Stomach (tissue), 4 donors: ENCODE measurements at regions not wholly inside any gene's neighbourhood (a gene's known extent, or its start where the extent isn't known, plus 50 kb on each side); places are given as distances from the start of the nearest gene placed in this dataset.

Source experiments
- EP300 ChIP-seq: sonication (generic); formaldehyde crosslinking; IDR thresholded peaks from one replicate; pipeline ENCODE4 v1.6.1; 2017; ENCODE audit warnings: antibody characterized with exemption
- POLR2A ChIP-seq, 4 donors: fragments of 450-650 bp; IDR thresholded peaks; one replicate each; pipeline ENCODE4 v1.6.1; 2016; ENCODE audit warnings: antibody characterized with exemption in 4 of 4, control low read depth in 2 of 4, mild to moderate bottlenecking in 1 of 4, moderate library complexity in 1 of 4
- POLR2AphosphoS5 ChIP-seq, 3 donors: sonication (generic); formaldehyde crosslinking; IDR thresholded peaks; one replicate each; pipeline ENCODE4 v1.6.1; 2016; ENCODE audit warnings: antibody characterized with exemption in 3 of 3
- TF ChIP-seq, protein P1 (sequence below), 7 experiments: fragments of 450-650 bp in 4 of 7; fragments of 200-600 bp in 3 of 7; sonication (generic) in 3 of 7; IDR thresholded peaks; one replicate each; pipeline ENCODE4 v1.5.1; 2016 to 2019; ENCODE audit warnings: antibody characterized with exemption in 7 of 7, control low read depth in 2 of 7, mild to moderate bottlenecking in 1 of 7

DNA sequence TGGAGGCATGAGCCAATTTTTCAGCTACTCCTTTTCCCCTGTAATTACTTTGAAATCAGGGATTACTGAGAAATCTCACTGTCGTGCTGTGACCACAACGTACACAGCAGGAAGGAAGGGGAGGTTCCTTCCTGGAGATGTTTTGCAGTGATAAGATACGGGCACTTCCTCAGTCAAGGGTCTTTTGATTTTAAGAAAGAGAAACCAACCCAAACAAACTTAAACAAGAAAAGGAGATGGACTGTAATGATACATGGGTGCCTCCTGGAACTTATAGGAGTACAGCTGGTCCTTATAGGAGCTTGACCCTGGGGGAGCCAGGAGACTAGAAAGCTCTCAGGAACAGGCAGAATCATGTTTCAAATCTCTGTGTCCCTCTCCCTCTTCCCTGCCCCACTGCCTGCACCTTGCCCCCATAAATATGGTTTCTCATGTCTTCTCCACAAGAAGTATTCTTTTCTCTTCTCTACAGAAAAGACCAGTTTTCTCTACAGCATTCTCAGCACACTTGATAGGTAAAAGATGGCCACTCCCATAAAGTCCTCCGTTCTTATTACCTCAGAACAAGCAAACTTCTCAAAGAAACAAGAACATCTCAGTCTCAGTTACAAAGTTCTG is 281.1 kb upstream of the AMIGO2 start:
- TF ChIP-seq, protein P1, sequence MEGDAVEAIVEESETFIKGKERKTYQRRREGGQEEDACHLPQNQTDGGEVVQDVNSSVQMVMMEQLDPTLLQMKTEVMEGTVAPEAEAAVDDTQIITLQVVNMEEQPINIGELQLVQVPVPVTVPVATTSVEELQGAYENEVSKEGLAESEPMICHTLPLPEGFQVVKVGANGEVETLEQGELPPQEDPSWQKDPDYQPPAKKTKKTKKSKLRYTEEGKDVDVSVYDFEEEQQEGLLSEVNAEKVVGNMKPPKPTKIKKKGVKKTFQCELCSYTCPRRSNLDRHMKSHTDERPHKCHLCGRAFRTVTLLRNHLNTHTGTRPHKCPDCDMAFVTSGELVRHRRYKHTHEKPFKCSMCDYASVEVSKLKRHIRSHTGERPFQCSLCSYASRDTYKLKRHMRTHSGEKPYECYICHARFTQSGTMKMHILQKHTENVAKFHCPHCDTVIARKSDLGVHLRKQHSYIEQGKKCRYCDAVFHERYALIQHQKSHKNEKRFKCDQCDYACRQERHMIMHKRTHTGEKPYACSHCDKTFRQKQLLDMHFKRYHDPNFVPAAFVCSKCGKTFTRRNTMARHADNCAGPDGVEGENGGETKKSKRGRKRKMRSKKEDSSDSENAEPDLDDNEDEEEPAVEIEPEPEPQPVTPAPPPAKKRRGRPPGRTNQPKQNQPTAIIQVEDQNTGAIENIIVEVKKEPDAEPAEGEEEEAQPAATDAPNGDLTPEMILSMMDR (IDR thresholded peaks at IDR 0.05): no peak
- TF ChIP-seq POLR2A (IDR thresholded peaks at IDR 0.05) (no peak), EP300 (no peak), POLR2AphosphoS5 (IDR thresholded peaks at IDR 0.05) (no peak)
